ENCODE measurements at regions not wholly inside any gene's neighbourhood (a gene's known extent, or its start where the extent isn't known, plus 50 kb on each side); places are given as distances from the start of the nearest gene placed in this dataset.

- no peak for TF ChIP-seq EZH2 (optimal IDR thresholded peaks at IDR 0.05; ENCODE audit: low read depth, low read length)
- TF ChIP-seq CTCF (IDR thresholded peaks at IDR 0.05; ENCODE audit: low read length), result no peak
These were observed 1112.8 kb downstream of the TUSC7 start for GRCh38 chr3:117822416-117822815.

Data from MM.1S (cell line).